PFSK-1 (cell line): ENCODE measurements at regions not wholly inside any gene's neighbourhood (a gene's known extent, or its start where the extent isn't known, plus 50 kb on each side); places are given as distances from the start of the nearest gene placed in this dataset.

Experiments used
- FOXP2 ChIP-seq: optimal IDR thresholded peaks from 2 replicates; pipeline ENCODE3; 2011; ENCODE audit warnings: borderline replicate concordance, control low read depth, inconsistent platforms; ENCODE audit not compliant: insufficient read depth; ENCODE audit errors: extremely low read length, extremely low read depth
- POLR2AphosphoS5 ChIP-seq: IDR thresholded peaks from 2 replicates; pipeline ENCODE4 v1.6.1; 2012; ENCODE audit warnings: low read depth, mild to moderate bottlenecking, control low read depth, low read length, moderate library complexity
- SIN3A ChIP-seq: IDR thresholded peaks from 2 replicates; pipeline ENCODE4 v1.6.1; 2012; ENCODE audit warnings: mild to moderate bottlenecking, low read length, moderate library complexity, borderline replicate concordance; ENCODE audit not compliant: insufficient read depth
- TAF1 ChIP-seq: IDR thresholded peaks from 2 replicates; pipeline ENCODE4 v1.6.1; 2012; ENCODE audit warnings: low read length, control low read depth, borderline replicate concordance; ENCODE audit not compliant: insufficient read depth
- TF ChIP-seq, protein P1 (sequence below), 2 experiments: IDR thresholded peaks; 2 replicates each; pipeline versions ENCODE4 v1.6.1 to v1.8.0; 2011 to 2012; ENCODE audit warnings: low read depth in 2 of 2, low read length in 2 of 2, control low read depth in 1 of 2, inconsistent platforms in 1 of 2, mild to moderate bottlenecking in 1 of 2, moderate library complexity in 1 of 2; ENCODE audit not compliant: insufficient read depth in 1 of 2

DNA sequence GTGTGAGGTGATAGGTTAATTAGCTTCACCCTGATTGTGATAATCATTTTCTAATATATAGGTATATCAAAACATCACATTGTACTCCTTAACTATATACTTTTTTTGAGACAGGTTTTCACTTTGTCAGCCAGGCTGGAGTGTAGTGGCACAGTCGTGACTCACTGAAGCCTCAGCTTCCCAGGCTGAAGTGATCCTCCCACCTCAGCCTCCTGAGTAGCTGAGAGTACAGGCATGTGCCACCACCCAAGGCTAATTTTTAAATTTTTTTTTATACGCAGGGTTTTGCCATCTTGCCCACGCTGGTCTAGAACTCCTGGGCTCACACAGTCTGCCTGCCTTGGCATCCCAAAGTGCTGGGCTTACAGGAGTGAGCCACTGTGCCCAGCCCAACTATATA lies 455.3 kb upstream of the MAF start:
- TF ChIP-seq POLR2AphosphoS5, result no peak
- no peak for TF ChIP-seq TAF1
- no peak for TF ChIP-seq FOXP2
- TF ChIP-seq, protein P1, sequence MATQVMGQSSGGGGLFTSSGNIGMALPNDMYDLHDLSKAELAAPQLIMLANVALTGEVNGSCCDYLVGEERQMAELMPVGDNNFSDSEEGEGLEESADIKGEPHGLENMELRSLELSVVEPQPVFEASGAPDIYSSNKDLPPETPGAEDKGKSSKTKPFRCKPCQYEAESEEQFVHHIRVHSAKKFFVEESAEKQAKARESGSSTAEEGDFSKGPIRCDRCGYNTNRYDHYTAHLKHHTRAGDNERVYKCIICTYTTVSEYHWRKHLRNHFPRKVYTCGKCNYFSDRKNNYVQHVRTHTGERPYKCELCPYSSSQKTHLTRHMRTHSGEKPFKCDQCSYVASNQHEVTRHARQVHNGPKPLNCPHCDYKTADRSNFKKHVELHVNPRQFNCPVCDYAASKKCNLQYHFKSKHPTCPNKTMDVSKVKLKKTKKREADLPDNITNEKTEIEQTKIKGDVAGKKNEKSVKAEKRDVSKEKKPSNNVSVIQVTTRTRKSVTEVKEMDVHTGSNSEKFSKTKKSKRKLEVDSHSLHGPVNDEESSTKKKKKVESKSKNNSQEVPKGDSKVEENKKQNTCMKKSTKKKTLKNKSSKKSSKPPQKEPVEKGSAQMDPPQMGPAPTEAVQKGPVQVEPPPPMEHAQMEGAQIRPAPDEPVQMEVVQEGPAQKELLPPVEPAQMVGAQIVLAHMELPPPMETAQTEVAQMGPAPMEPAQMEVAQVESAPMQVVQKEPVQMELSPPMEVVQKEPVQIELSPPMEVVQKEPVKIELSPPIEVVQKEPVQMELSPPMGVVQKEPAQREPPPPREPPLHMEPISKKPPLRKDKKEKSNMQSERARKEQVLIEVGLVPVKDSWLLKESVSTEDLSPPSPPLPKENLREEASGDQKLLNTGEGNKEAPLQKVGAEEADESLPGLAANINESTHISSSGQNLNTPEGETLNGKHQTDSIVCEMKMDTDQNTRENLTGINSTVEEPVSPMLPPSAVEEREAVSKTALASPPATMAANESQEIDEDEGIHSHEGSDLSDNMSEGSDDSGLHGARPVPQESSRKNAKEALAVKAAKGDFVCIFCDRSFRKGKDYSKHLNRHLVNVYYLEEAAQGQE (IDR thresholded peaks at IDR 0.05; ENCODE audit: insufficient read depth in 1 of 2, low read depth in 2 of 2, low read length in 2 of 2), result no peak

DNA sequence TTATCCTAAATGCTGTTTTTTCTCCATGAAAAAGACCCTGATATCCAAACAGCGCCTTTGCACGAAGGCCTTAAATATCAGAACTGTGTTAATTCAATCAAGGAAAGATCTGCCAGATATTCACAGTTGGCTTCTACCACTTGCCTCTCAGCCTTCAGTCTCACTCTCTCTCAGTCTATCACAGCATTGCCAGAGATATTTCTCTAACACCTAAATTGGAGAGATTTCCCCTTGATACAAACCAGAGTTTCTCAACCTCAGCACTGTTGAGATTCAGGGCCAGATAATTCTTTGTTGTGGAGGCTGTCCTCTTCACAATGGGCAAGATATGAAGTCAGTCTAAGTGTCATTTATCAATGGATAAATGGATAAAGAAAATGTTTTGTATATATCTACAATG lies 454.1 kb upstream of the MAF start:
- TF ChIP-seq FOXP2, result no peak
- no peak for TF ChIP-seq TAF1
- no peak for TF ChIP-seq POLR2AphosphoS5
- TF ChIP-seq, protein P1 (IDR thresholded peaks at IDR 0.05; ENCODE audit: insufficient read depth in 1 of 2, low read depth in 2 of 2, low read length in 2 of 2), result no peak
- TF ChIP-seq SIN3A, result no peak

DNA sequence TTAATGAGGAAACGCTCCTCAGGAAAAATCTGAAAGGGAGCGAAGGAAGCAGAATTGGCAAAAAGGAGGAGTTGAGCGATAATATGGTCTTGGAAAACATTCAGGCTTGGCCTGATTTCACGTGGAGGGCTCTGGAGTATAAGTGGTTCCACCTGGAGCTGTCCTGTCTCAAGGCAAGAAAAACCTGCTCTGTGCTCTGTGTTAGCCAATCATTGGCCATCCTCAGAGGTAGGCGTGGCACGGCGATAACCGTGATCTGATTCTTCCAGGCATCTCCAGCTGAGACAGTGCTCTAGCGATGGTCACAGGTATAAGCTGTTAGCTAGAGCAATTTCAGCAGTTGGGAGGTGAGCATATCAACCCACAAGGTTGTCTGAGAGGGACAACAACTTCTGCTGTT lies 450.5 kb upstream of the MAF start:
- TF ChIP-seq SIN3A, result no peak
- no peak for TF ChIP-seq TAF1
- TF ChIP-seq, protein P1 (IDR thresholded peaks at IDR 0.05; ENCODE audit: insufficient read depth in 1 of 2, low read depth in 2 of 2, low read length in 2 of 2), result no peak
- TF ChIP-seq FOXP2, result no peak
- TF ChIP-seq POLR2AphosphoS5, result no peak

DNA sequence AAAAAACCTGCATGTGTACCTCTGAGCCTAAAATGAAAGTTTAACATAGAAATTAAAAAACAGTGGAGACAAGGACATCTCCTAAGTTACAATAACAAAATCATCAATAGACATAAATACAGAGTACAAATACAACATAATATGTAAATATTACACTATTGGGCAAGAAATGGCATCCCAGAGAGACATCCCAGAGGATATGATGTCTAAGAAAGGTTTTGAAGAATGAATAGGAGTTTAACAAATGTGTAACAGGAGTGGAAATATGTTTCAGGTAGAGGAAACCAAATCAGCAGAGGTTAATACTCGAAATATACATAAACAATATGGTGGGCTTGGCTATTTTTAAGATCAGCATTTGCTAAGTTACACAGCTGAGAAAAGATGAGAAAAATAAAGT lies 447.7 kb upstream of the MAF start:
- TF ChIP-seq TAF1, result no peak
- no peak for TF ChIP-seq SIN3A
- TF ChIP-seq POLR2AphosphoS5, result no peak
- TF ChIP-seq, protein P1 (IDR thresholded peaks at IDR 0.05; ENCODE audit: insufficient read depth in 1 of 2, low read depth in 2 of 2, low read length in 2 of 2), result no peak
- TF ChIP-seq FOXP2, result no peak

DNA sequence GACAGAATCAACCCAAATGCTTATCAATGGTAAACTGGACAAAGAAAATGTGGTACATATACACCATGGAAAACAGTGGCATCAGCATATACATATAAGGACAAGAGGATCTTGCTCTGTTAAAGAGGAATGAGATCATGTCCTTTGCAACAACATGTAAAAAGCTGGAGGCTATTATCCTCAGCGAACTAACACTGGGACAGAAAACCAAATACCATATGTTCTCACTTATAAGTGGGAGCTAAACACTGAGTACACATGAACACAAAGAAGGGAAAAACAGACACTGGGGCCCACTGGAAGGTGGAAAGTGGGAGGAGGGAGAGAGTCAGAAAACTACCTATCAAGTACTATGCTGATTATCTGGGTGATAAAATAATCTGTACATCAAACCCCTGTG lies 447.3 kb upstream of the MAF start:
- TF ChIP-seq, protein P1 (IDR thresholded peaks at IDR 0.05; ENCODE audit: insufficient read depth in 1 of 2, low read depth in 2 of 2, low read length in 2 of 2), result no peak
- no peak for TF ChIP-seq TAF1
- no peak for TF ChIP-seq FOXP2
- no peak for TF ChIP-seq SIN3A
- TF ChIP-seq POLR2AphosphoS5, result no peak
